ENCODE measurements at regions not wholly inside any gene's neighbourhood (a gene's known extent, or its start where the extent isn't known, plus 50 kb on each side); places are given as distances from the start of the nearest gene placed in this dataset.

- TF ChIP-seq CTCF (IDR thresholded peaks at IDR 0.05; ENCODE audit: insufficient read depth, low read length, poor library complexity, severe bottlenecking): no peak
- no peaks in the 10 kb centered on the region for H3K36me3 ChIP-seq (ENCODE audit: control insufficient read depth, insufficient read depth, low read length)
- H3K4me3 ChIP-seq (replicated peaks; ENCODE audit: low read depth, low read length): peak overlapping the region; percentile 18; the same call in 1 of the 2 replicates
- DNase-seq (ENCODE audit: extremely low read depth, insufficient read length): no peak
- H3K27me3 ChIP-seq (replicated peaks; ENCODE audit: control insufficient read depth, insufficient read depth, low read length): no peaks in the 10 kb centered on the region
Observed at GRCh38 chr18:76621782-76622495, 126.9 kb upstream of the ZNF516 start.

- DNase-seq (ENCODE audit: extremely low read depth, insufficient read length): no peak
- H3K4me3 ChIP-seq (replicated peaks; ENCODE audit: low read depth, low read length): no peak overlapping the region
Observed at GRCh38 chr18:76621226-76621625, 126.2 kb upstream of the ZNF516 start.

GRCh38 chr18:76620321-76621170 lies 125.5 kb upstream of the ZNF516 start:
- peak; percentile 81 for TF ChIP-seq CTCF (IDR thresholded peaks at IDR 0.05; ENCODE audit: insufficient read depth, low read length, poor library complexity, severe bottlenecking)
- Histone ChIP-seq H3K4me3 (replicated peaks; ENCODE audit: low read depth, low read length) (peak overlapping the region; percentile 38), H3K27me3 (replicated peaks; ENCODE audit: control insufficient read depth, insufficient read depth, low read length) (no peaks in the 10 kb centered on the region), H3K36me3 (ENCODE audit: control insufficient read depth, insufficient read depth, low read length) (no peaks in the 10 kb centered on the region)
- peak; percentile 60 for DNase-seq (ENCODE audit: extremely low read depth, insufficient read length)

More at GRCh38 chr18:76621226-76621625, 126.2 kb upstream of the ZNF516 start:
- Histone ChIP-seq H3K27me3 (replicated peaks; ENCODE audit: control insufficient read depth, insufficient read depth, low read length) (no peaks in the 10 kb centered on the region), H3K36me3 (ENCODE audit: control insufficient read depth, insufficient read depth, low read length) (no peaks in the 10 kb centered on the region)
- TF ChIP-seq CTCF (IDR thresholded peaks at IDR 0.05; ENCODE audit: insufficient read depth, low read length, poor library complexity, severe bottlenecking): no peak

- Histone ChIP-seq H3K27me3 (replicated peaks; ENCODE audit: control insufficient read depth, insufficient read depth, low read length) (no peaks in the 10 kb centered on the region), H3K36me3 (ENCODE audit: control insufficient read depth, insufficient read depth, low read length) (no peaks in the 10 kb centered on the region), H3K4me3 (replicated peaks; ENCODE audit: low read depth, low read length) (0 out of 2 replicates have a peak overlapping the region, but pooled peaks have one; percentile 14)
- no peak for TF ChIP-seq CTCF (IDR thresholded peaks at IDR 0.05; ENCODE audit: insufficient read depth, low read length, poor library complexity, severe bottlenecking)
- no peak for DNase-seq (ENCODE audit: extremely low read depth, insufficient read length)
Observed at GRCh38 chr18:76619621-76620315, 124.7 kb upstream of the ZNF516 start.

GRCh38 chr18:76619261-76619620 lies 124.2 kb upstream of the ZNF516 start:
- H3K27me3 ChIP-seq (replicated peaks; ENCODE audit: control insufficient read depth, insufficient read depth, low read length): no peaks in the 10 kb centered on the region
- DNase-seq (ENCODE audit: extremely low read depth, insufficient read length): no peak
- no peaks in the 10 kb centered on the region for H3K36me3 ChIP-seq (ENCODE audit: control insufficient read depth, insufficient read depth, low read length)
- no peak overlapping the region for H3K4me3 ChIP-seq (replicated peaks; ENCODE audit: low read depth, low read length)
- no peak for TF ChIP-seq CTCF (IDR thresholded peaks at IDR 0.05; ENCODE audit: insufficient read depth, low read length, poor library complexity, severe bottlenecking)
